H1 (cell line): ENCODE measurements at regions not wholly inside any gene's neighbourhood (a gene's known extent, or its start where the extent isn't known, plus 50 kb on each side); places are given as distances from the start of the nearest gene placed in this dataset.

ENCODE experiments used
- CTCF ChIA-PET: fragments of 300-600 bp; sonication (Branson Sonifier 250); formaldehyde crosslinking; loops from one replicate; lab custom pipeline; 2021; ENCODE audit not compliant: partially characterized antibody; lab: Charles Lee
- POLR2A ChIA-PET: fragments of 300-600 bp; sonication (Branson Sonifier 250); formaldehyde crosslinking; loops from one replicate; lab custom pipeline; 2021; ENCODE audit warnings: inconsistent platforms; ENCODE audit not compliant: partially characterized antibody; lab: Charles Lee
- DNase-seq, 2 experiments: peaks; one replicate each; pipeline versions ENCODE4 v3.0.0 to v3.0.0-alpha.2; 2010 to 2022; ENCODE audit warnings: low spot score in 2 of 2, low read depth in 1 of 2, mixed read lengths in 1 of 2
- FAIRE-seq: peaks from 2 replicates; lab custom pipeline; 2011; peaks lifted over from hg19 to GRCh38; lab: Jason Lieb, UNC
- H2AFZ ChIP-seq: 2 replicates; pipeline ENCODE4 v1.8.1; 2012; ENCODE audit warnings: low read length, inconsistent platforms
- H2AK5ac ChIP-seq: 2 replicates; pipeline ENCODE4 v1.6.1; 2013; ENCODE audit warnings: low read depth, low read length
- H2BK120ac ChIP-seq: replicated peaks from 2 replicates; pipeline ENCODE3; 2013; ENCODE audit warnings: low read depth, low read length, inconsistent platforms
- H2BK12ac ChIP-seq: 2 replicates; pipeline ENCODE4 v1.6.1; 2013; ENCODE audit warnings: low read depth, low read length
- H2BK15ac ChIP-seq: 2 replicates; pipeline ENCODE4 v1.6.1; 2013; ENCODE audit warnings: low read length
- H2BK20ac ChIP-seq: 2 replicates; pipeline ENCODE4 v1.6.1; 2013; ENCODE audit warnings: low read length
- H2BK5ac ChIP-seq: 2 replicates; pipeline ENCODE4 v1.6.1; 2013; ENCODE audit warnings: low read depth, low read length
- H3K14ac ChIP-seq: 2 replicates; pipeline ENCODE4 v1.6.1; 2013; ENCODE audit warnings: inconsistent platforms; ENCODE audit not compliant: insufficient read length
- H3K18ac ChIP-seq: 2 replicates; pipeline ENCODE4 v1.6.1; 2013; ENCODE audit warnings: low read length; ENCODE audit errors: extremely low read depth
- H3K23ac ChIP-seq: 2 replicates; pipeline ENCODE4 v1.6.1; 2013; ENCODE audit warnings: inconsistent platforms; ENCODE audit not compliant: insufficient read length
- H3K23me2 ChIP-seq: 2 replicates; pipeline ENCODE4 v1.6.1; 2013; ENCODE audit warnings: low read depth, low read length
- H3K27ac ChIP-seq: 2 replicates; pipeline ENCODE4 v1.6.1; 2011; ENCODE audit warnings: low read depth, low read length, inconsistent platforms
- H3K27me3 ChIP-seq, 4 experiments: replicated peaks in 1 of 4; 1 replicate in 1 of 4; 2 replicates in 3 of 4; pipeline versions ENCODE4 v1.6.1 to v1.8.1; 2011 to 2013; ENCODE audit warnings: low read length in 3 of 4, mild to moderate bottlenecking in 3 of 4, inconsistent platforms in 2 of 4, mixed read lengths in 2 of 4, moderate library complexity in 1 of 4; ENCODE audit not compliant: control insufficient read depth in 3 of 4, insufficient read depth in 3 of 4; ENCODE audit errors: extremely low read depth in 1 of 4
- H3K36me3 ChIP-seq, 4 experiments: 2 replicates each; pipeline versions ENCODE4 v1.6.1 to v1.8.1; 2011 to 2013; ENCODE audit warnings: mild to moderate bottlenecking in 4 of 4, low read length in 3 of 4, moderate library complexity in 2 of 4, control low read depth in 1 of 4, inconsistent platforms in 1 of 4; ENCODE audit not compliant: insufficient read depth in 4 of 4, control insufficient read depth in 2 of 4
- H3K4ac ChIP-seq: replicated peaks from 2 replicates; pipeline ENCODE3; 2013; ENCODE audit warnings: low read length, low read depth, mixed read lengths, inconsistent platforms; ENCODE audit not compliant: insufficient read length
- H3K4me1 ChIP-seq, 4 experiments: replicated peaks in 1 of 4; 1 replicate in 1 of 4; 2 replicates in 3 of 4; pipeline versions ENCODE4 v1.6.1 to v1.8.1; 2011 to 2013; ENCODE audit warnings: low read length in 3 of 4, inconsistent platforms in 2 of 4, mixed read lengths in 1 of 4; ENCODE audit not compliant: insufficient read depth in 4 of 4, control insufficient read depth in 3 of 4
- H3K4me2 ChIP-seq, 2 experiments: 2 replicates each; pipeline versions ENCODE4 v1.6.1 to v1.8.1; 2011 to 2013; ENCODE audit warnings: low read depth in 2 of 2, low read length in 2 of 2, control low read depth in 1 of 2, inconsistent platforms in 1 of 2, mild to moderate bottlenecking in 1 of 2; ENCODE audit not compliant: insufficient read depth in 1 of 2
- H3K4me3 ChIP-seq, 4 experiments: fragments of 200-600, 300-600 bp in 1 of 4; sonication (generic), shearing (Covaris generic), sonication (Bioruptor Twin) in 1 of 4; 2 replicates each; pipeline versions ENCODE4 v1.5.1 to v1.8.1; 2011 to 2016; ENCODE audit warnings: low read length in 4 of 4, low read depth in 3 of 4, control low read depth in 2 of 4, inconsistent platforms in 2 of 4, mild to moderate bottlenecking in 2 of 4, mixed read lengths in 1 of 4, moderate library complexity in 1 of 4; ENCODE audit not compliant: insufficient read depth in 2 of 4; ENCODE audit errors: extremely low read depth in 1 of 4
- H3K56ac ChIP-seq: replicated peaks from 2 replicates; pipeline ENCODE3; 2013; ENCODE audit warnings: low read depth, mild to moderate bottlenecking, mixed read lengths, low read length, inconsistent platforms; ENCODE audit not compliant: insufficient read length
- H3K79me1 ChIP-seq: 2 replicates; pipeline ENCODE4 v1.6.1; 2013; ENCODE audit warnings: low read depth, low read length, control low read depth
- H3K79me2 ChIP-seq, 2 experiments: 2 replicates each; pipeline versions ENCODE4 v1.6.1 to v1.8.1; 2012 to 2013; ENCODE audit warnings: low read length in 2 of 2, mild to moderate bottlenecking in 2 of 2, inconsistent platforms in 1 of 2; ENCODE audit not compliant: insufficient read depth in 2 of 2, control insufficient read depth in 1 of 2
- H3K9ac ChIP-seq, 4 experiments: replicated peaks in 1 of 4; 1 replicate in 1 of 4; 2 replicates in 3 of 4; pipeline versions ENCODE4 v1.6.1 to v1.8.1; 2011 to 2013; ENCODE audit warnings: low read depth in 3 of 4, low read length in 3 of 4, control low read depth in 2 of 4, mild to moderate bottlenecking in 2 of 4, moderate library complexity in 2 of 4, inconsistent platforms in 1 of 4; ENCODE audit errors: extremely low read depth in 1 of 4
- H3K9me3 ChIP-seq, 2 experiments: 2 replicates each; pipeline versions ENCODE4 v1.6.1 to v1.8.1; 2012 to 2013; ENCODE audit warnings: mild to moderate bottlenecking in 2 of 2, moderate library complexity in 2 of 2, control low read depth in 1 of 2, inconsistent platforms in 1 of 2, low read depth in 1 of 2, low read length in 1 of 2, mixed read lengths in 1 of 2; ENCODE audit not compliant: insufficient read depth in 2 of 2
- H4K20me1 ChIP-seq, 2 experiments: replicated peaks in 1 of 2; 2 replicates each; pipeline versions ENCODE3 to v1.8.1; 2011 to 2013; ENCODE audit warnings: inconsistent platforms in 2 of 2, low read length in 2 of 2, mild to moderate bottlenecking in 1 of 2; ENCODE audit not compliant: insufficient read depth in 2 of 2, control insufficient read depth in 1 of 2
- H4K5ac ChIP-seq: 2 replicates; pipeline ENCODE4 v1.6.1; 2013; ENCODE audit warnings: low read length, low read depth, mixed read lengths, inconsistent platforms; ENCODE audit not compliant: insufficient read length
- H4K8ac ChIP-seq: 2 replicates; pipeline ENCODE4 v1.8.0; 2013; ENCODE audit warnings: mild to moderate bottlenecking, moderate library complexity, low read length, inconsistent platforms; ENCODE audit not compliant: insufficient read depth; ENCODE audit errors: extremely low read depth
- H4K91ac ChIP-seq: replicated peaks from 2 replicates; pipeline ENCODE3; 2013; ENCODE audit warnings: low read length, mixed read lengths, inconsistent platforms; ENCODE audit not compliant: insufficient read length
- CEBPB ChIP-seq: IDR thresholded peaks from 2 replicates; pipeline ENCODE4 v1.6.1; 2012; ENCODE audit warnings: low read depth, low read length
- CHD2 ChIP-seq: IDR thresholded peaks from 2 replicates; pipeline ENCODE4 v1.6.1; 2012; ENCODE audit warnings: low read length, improper control_type of control experiment
- CREB1 ChIP-seq: IDR thresholded peaks from 2 replicates; pipeline ENCODE4 v1.6.1; 2012; ENCODE audit warnings: inconsistent platforms
- EZH2 ChIP-seq: fragments of 200-600 bp; sonication (generic); IDR thresholded peaks from 2 replicates; pipeline ENCODE4 v1.7.1; 2012; ENCODE audit warnings: low read depth, mild to moderate bottlenecking, moderate library complexity, low read length, inconsistent platforms; ENCODE audit not compliant: severe bottlenecking
- HDAC6 ChIP-seq: IDR thresholded peaks from one replicate; pipeline ENCODE4 v1.7.1; 2012; ENCODE audit warnings: low read depth, mild to moderate bottlenecking, inconsistent platforms, low read length, moderate library complexity
- NRF1 ChIP-seq: IDR thresholded peaks from 2 replicates; pipeline ENCODE4 v1.6.1; 2011; ENCODE audit warnings: mild to moderate bottlenecking, low read depth, low read length, improper control_type of control experiment
- POLR2A ChIP-seq, 2 experiments: IDR thresholded peaks; 1 replicate in 1 of 2; 2 replicates in 1 of 2; pipeline ENCODE4 v1.6.1; 2011; ENCODE audit warnings: low read depth in 2 of 2, low read length in 2 of 2, mild to moderate bottlenecking in 2 of 2; ENCODE audit errors: control extremely low read depth in 1 of 2
- POU5F1 ChIP-seq: IDR thresholded peaks from 2 replicates; pipeline ENCODE4 v1.6.1; 2011; ENCODE audit warnings: low read depth, mild to moderate bottlenecking, low read length, moderate library complexity
- RBBP5 ChIP-seq: IDR thresholded peaks from 2 replicates; pipeline ENCODE4 v1.7.1; 2012; ENCODE audit warnings: low read depth, mild to moderate bottlenecking, inconsistent platforms, low read length, moderate library complexity, borderline replicate concordance
- RNF2 ChIP-seq: fragments of 200-900, 300-1000 bp; sonication (generic); IDR thresholded peaks from 2 replicates; pipeline ENCODE4 v1.7.1; 2016; ENCODE audit warnings: borderline replicate concordance, low read depth, mild to moderate bottlenecking, antibody characterized with exemption, low read length; ENCODE audit not compliant: poor library complexity, severe bottlenecking; ENCODE audit errors: missing control alignments
- YY1 ChIP-seq: IDR thresholded peaks from 2 replicates; pipeline ENCODE4 v1.6.1; 2011; ENCODE audit warnings: low read depth, mild to moderate bottlenecking, low read length
- whole genome bisulfite sequencing, 2 experiments: shearing (Covaris generic) in 1 of 2; methylation state at CpG; one replicate each; pipeline versions ENCODE4 v1.1.6 to v1.1.7; 2013 to 2015; ENCODE audit warnings: low lambda C conversion rate in 2 of 2, mixed read lengths in 2 of 2, inconsistent platforms in 1 of 2, low coverage in 1 of 2, missing lambda C conversion rate in 1 of 2; ENCODE audit not compliant: insufficient replicate concordance in 2 of 2, insufficient coverage in 1 of 2, insufficient read length in 1 of 2; ENCODE audit errors: extremely low coverage in 1 of 2, missing lambda C conversion rate in 1 of 2; 5-methylcytosine and 5-hydroxymethylcytosine counted together
- TF ChIP-seq, protein P1 (sequence below): IDR thresholded peaks from 2 replicates; pipeline ENCODE4 v1.6.1; 2011; ENCODE audit warnings: low read length, improper control_type of control experiment

DNA sequence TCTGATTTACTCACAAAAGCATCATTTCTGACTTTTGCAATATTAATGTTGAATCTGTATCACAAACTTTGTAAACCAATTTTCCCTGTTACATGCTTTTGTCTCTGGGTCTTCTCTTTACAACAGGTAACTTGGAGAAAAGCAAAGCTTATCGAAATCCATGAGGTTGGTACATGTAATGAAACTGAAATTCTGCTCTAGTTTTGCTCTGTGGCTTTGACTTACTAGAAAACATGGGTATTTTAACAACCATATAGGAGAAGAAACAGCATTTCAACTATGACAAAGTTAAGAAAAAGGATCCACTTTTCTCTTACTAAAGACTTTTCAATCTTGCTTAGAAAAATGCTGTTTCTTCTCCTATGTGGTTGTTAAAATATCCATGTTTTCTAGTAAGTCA lies 645.8 kb downstream of the STIM2 start:
- Histone ChIP-seq H3K4me1 (no peaks in the 10 kb centered on the region), H2BK12ac (no peak overlapping the region), H3K4ac (no peak overlapping the region), H2BK15ac (no peak overlapping the region), H3K18ac (no peak overlapping the region), H3K23ac (no peak overlapping the region), H3K14ac (no peak overlapping the region), H3K27me3 (no peaks in the 10 kb centered on the region), H3K79me1 (no peaks in the 10 kb centered on the region), H2AFZ (0 out of 2 replicates have a peak overlapping the region, but pooled peaks have one; percentile 18), H4K20me1 (no peaks in the 10 kb centered on the region), H3K56ac (no peak overlapping the region), H3K9ac (no peak overlapping the region), H3K27ac (no peak overlapping the region), H2BK120ac (no peak overlapping the region), H3K36me3 (no peaks in the 10 kb centered on the region), H3K4me3 (no peak overlapping the region), H3K79me2 (no peaks in the 10 kb centered on the region), H2BK5ac (no peak overlapping the region), H2AK5ac (no peak overlapping the region), H3K4me2 (no peak overlapping the region), H4K8ac (no peak overlapping the region), H4K91ac (no peak overlapping the region), H3K9me3 (no peaks in the 10 kb centered on the region), H2BK20ac (no peak overlapping the region), H3K23me2 (no peaks in the 10 kb centered on the region), H4K5ac (no peak overlapping the region)
- ChIA-PET POLR2A (no interaction called here), CTCF (no interaction called here)
- no peak for FAIRE-seq
- WGBS, 2 experiments: 83% methylated on average over 1 of the region's 1 CpG; no CpG with 5 or more reads in 1 of the 2 experiments
- DNase-seq: no peak
- no peak for TF ChIP-seq CHD2
- TF ChIP-seq HDAC6: no peak
- TF ChIP-seq CEBPB: no peak
- no peak for TF ChIP-seq POLR2A (IDR thresholded peaks at IDR 0.05; ENCODE audit: control extremely low read depth in 1 of 2, low read depth in 2 of 2, low read length in 2 of 2)
- TF ChIP-seq YY1: no peak
- TF ChIP-seq RBBP5: no peak
- TF ChIP-seq CREB1: no peak
- TF ChIP-seq NRF1: no peak
- TF ChIP-seq, protein P1, sequence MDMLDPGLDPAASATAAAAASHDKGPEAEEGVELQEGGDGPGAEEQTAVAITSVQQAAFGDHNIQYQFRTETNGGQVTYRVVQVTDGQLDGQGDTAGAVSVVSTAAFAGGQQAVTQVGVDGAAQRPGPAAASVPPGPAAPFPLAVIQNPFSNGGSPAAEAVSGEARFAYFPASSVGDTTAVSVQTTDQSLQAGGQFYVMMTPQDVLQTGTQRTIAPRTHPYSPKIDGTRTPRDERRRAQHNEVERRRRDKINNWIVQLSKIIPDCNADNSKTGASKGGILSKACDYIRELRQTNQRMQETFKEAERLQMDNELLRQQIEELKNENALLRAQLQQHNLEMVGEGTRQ: no peak
- no peak for TF ChIP-seq EZH2
- TF ChIP-seq POU5F1: no peak
- TF ChIP-seq RNF2: no peak
